Kidney (tissue), 13 donors: ENCODE measurements at regions not wholly inside any gene's neighbourhood (a gene's known extent, or its start where the extent isn't known, plus 50 kb on each side); places are given as distances from the start of the nearest gene placed in this dataset.

Source experiments
- DNase-seq, 5 donors: peaks; one replicate each; pipeline ENCODE4 v3.0.0-alpha.2; 2013 to 2020
- FAIRE-seq: peaks from 2 replicates; lab custom pipeline; 2012; peaks lifted over from hg19 to GRCh38; lab: Jason Lieb, UNC
- H3K27ac ChIP-seq, 2 donors: one replicate each; pipeline ENCODE4 v1.7.0; 2013; ENCODE audit warnings: low read depth in 2 of 2, low read length in 2 of 2, inconsistent platforms in 1 of 2
- H3K27me3 ChIP-seq: one replicate; pipeline ENCODE4 v1.7.1; 2013; ENCODE audit warnings: low read length, inconsistent platforms; ENCODE audit not compliant: control insufficient read depth, insufficient read depth
- H3K36me3 ChIP-seq, 3 donors: one replicate each; pipeline versions ENCODE4 v1.7.0 to v1.7.1; 2013; ENCODE audit warnings: low read length in 3 of 3, control low read depth in 1 of 3, inconsistent platforms in 1 of 3; ENCODE audit not compliant: insufficient read depth in 3 of 3, control insufficient read depth in 2 of 3
- H3K4me1 ChIP-seq, 3 donors: one replicate each; pipeline versions ENCODE4 v1.7.0 to v1.7.1; 2013; ENCODE audit warnings: low read length in 3 of 3, inconsistent platforms in 1 of 3, low read depth in 1 of 3; ENCODE audit not compliant: control insufficient read depth in 2 of 3, insufficient read depth in 2 of 3
- H3K4me3 ChIP-seq, 3 donors: one replicate each; pipeline versions ENCODE4 v1.7.0 to v1.8.1; 2013; ENCODE audit warnings: low read length in 3 of 3, control low read depth in 1 of 3, inconsistent platforms in 1 of 3
- H3K9ac ChIP-seq, 3 donors: one replicate each; pipeline versions ENCODE4 v1.7.0 to v1.7.1; 2013; ENCODE audit warnings: low read length in 3 of 3, control low read depth in 1 of 3, inconsistent platforms in 1 of 3
- H3K9me3 ChIP-seq, 3 donors: one replicate each; pipeline versions ENCODE4 v1.7.0 to v1.7.1; 2013; ENCODE audit warnings: low read length in 3 of 3, control low read depth in 1 of 3, inconsistent platforms in 1 of 3; ENCODE audit not compliant: control insufficient read depth in 2 of 3, insufficient read depth in 1 of 3
- intact Hi-C: fragments of 100-400 bp; cut with DNase I; formaldehyde crosslinking; loops from one replicate; pipeline ENCODE4 v1.11.1; 2022
- TF ChIP-seq, protein P1 (sequence below): IDR thresholded peaks from 3 replicates; pipeline ENCODE4 v1.5.1; 2012; ENCODE audit warnings: mild to moderate bottlenecking, moderate library complexity, borderline replicate concordance; ENCODE audit not compliant: insufficient read depth; ENCODE audit errors: extremely low read depth
- donor health status: control.
- donor health status: control.
- donor health status: control.
- donor health status: control.
- donor health status: control.
- donor health status: DM: yes; HTN: yes; CAD: no.
- donor health status: Normal renal cell carcinoma (clear cell type).

- no peaks in the 10 kb centered on the region for H3K9me3 ChIP-seq
- no peak overlapping the region for H3K27ac ChIP-seq
- H3K9ac ChIP-seq: no peak overlapping the region
- no peaks in the 10 kb centered on the region for H3K4me1 ChIP-seq
- TF ChIP-seq, protein P1, sequence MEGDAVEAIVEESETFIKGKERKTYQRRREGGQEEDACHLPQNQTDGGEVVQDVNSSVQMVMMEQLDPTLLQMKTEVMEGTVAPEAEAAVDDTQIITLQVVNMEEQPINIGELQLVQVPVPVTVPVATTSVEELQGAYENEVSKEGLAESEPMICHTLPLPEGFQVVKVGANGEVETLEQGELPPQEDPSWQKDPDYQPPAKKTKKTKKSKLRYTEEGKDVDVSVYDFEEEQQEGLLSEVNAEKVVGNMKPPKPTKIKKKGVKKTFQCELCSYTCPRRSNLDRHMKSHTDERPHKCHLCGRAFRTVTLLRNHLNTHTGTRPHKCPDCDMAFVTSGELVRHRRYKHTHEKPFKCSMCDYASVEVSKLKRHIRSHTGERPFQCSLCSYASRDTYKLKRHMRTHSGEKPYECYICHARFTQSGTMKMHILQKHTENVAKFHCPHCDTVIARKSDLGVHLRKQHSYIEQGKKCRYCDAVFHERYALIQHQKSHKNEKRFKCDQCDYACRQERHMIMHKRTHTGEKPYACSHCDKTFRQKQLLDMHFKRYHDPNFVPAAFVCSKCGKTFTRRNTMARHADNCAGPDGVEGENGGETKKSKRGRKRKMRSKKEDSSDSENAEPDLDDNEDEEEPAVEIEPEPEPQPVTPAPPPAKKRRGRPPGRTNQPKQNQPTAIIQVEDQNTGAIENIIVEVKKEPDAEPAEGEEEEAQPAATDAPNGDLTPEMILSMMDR: no peak
- intact Hi-C loops: no loop called here
- no peak overlapping the region for H3K4me3 ChIP-seq
- no peak for DNase-seq
- no peaks in the 10 kb centered on the region for H3K27me3 ChIP-seq
- FAIRE-seq: no peak
- no peaks in the 10 kb centered on the region for H3K36me3 ChIP-seq
Measured at GRCh38 chr4:26144526-26145155, 176.2 kb upstream of the RBPJ start.

DNA sequence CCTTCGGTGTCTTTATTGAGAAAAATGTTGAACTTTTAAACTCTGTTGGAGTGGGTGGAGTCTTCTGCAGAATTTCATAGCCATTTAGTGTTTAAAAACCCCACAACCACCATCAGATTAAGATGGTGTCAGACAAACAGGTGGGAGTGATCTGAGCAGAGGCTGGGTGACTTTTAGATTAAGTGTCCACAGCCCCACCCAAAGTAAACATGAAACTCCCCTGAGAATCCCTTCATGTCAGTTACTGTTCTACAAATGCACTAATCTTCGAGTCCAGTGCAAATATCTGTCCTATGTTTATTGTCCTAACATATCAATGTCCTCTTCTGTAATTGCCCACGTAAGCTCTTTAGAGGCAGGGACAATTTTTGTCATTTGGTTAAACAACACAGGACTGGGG is 175.6 kb upstream of the RBPJ start:
- no peak overlapping the region for H3K4me3 ChIP-seq
- TF ChIP-seq, protein P1: no peak
- intact Hi-C loops: no loop called here
- H3K27ac ChIP-seq: no peak overlapping the region
- no peak overlapping the region for H3K9ac ChIP-seq
- DNase-seq (no peak), FAIRE-seq (no peak)
- no peaks in the 10 kb centered on the region for H3K4me1 ChIP-seq
- no peaks in the 10 kb centered on the region for H3K9me3 ChIP-seq
- H3K36me3 ChIP-seq: no peaks in the 10 kb centered on the region
- no peaks in the 10 kb centered on the region for H3K27me3 ChIP-seq

DNA sequence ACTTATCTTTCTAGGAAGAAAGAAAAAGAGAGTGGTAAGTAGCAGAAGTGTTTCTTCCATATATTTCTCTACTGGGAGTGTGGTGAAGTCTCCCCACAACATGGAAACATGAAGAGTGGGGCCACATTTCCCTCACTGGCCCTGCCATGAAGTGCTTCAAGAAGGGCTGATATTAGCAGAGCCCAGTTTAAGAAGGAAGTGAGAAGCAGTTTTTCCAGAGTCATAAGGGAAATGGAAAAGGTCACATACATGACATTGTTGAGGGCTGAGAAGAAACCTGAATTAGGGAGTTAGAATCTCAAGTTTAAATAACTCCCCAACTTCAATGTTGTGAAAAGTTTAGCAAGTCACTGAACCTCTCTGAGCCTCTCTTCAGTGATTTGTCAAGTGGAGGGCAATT is 171.9 kb upstream of the RBPJ start:
- TF ChIP-seq, protein P1: no peak
- H3K9ac ChIP-seq: no peak overlapping the region
- H3K4me3 ChIP-seq: no peak overlapping the region
- H3K27me3 ChIP-seq: no peaks in the 10 kb centered on the region
- no peaks in the 10 kb centered on the region for H3K9me3 ChIP-seq
- H3K36me3 ChIP-seq: no peaks in the 10 kb centered on the region
- no peaks in the 10 kb centered on the region for H3K4me1 ChIP-seq
- intact Hi-C loops: no loop called here
- no peak for DNase-seq
- no peak overlapping the region for H3K27ac ChIP-seq
- no peak for FAIRE-seq

- intact Hi-C loops: no loop called here
- DNase-seq: no peak
- Histone ChIP-seq H3K36me3 (no peaks in the 10 kb centered on the region), H3K4me1 (no peaks in the 10 kb centered on the region), H3K4me3 (no peak overlapping the region), H3K27me3 (no peaks in the 10 kb centered on the region), H3K27ac (no peak overlapping the region), H3K9ac (no peak overlapping the region), H3K9me3 (no peaks in the 10 kb centered on the region)
- no peak for FAIRE-seq
- TF ChIP-seq, protein P1: no peak
Measured at GRCh38 chr4:26150948-26151347, 169.9 kb upstream of the RBPJ start.
